ENCODE measurements at regions not wholly inside any gene's neighbourhood (a gene's known extent, or its start where the extent isn't known, plus 50 kb on each side); places are given as distances from the start of the nearest gene placed in this dataset.
"Not testable (repeated sequence)": the region's sequence is repeated elsewhere in the genome, so short reads cannot be mapped to it uniquely, and the experiment has no call there.

DNA sequence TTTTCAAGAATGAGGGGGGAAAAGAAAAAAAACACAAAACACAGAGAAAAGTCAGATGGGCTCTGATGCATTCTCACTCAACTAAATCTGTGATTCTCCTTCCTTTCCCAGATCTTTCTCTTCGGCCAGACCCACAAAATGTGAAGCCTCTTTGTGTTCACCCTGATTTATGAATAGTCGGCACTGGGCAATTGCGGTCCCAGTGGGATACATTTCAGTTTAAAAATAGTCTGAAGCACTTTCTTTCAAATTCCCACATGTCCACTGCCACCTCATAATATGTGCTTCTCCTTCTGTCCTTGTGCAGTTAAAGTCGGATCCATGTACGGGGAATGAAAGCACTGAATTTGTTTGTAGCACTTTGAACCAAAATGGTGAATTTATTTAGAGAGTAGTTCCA is 995.4 kb upstream of the WWC1 start:
- DNase-seq (no peak), FAIRE-seq (no peak), ATAC-seq (no peak)
- Histone ChIP-seq H3K9me3 (no peaks in the 10 kb centered on the region), H3K36me3 (no peaks in the 10 kb centered on the region), H3K27me3 (no peaks in the 10 kb centered on the region), H3K27ac (no peak overlapping the region), H3K4me1 (no peaks in the 10 kb centered on the region), H3K4me3 (no peak overlapping the region)
- intact Hi-C loops (cut with DNase I): no loop called here
- WGBS, 2 donors: 78 to 80% methylated on average over 5 of the region's 5 CpGs
- TF ChIP-seq CTCF (IDR thresholded peaks at IDR 0.05): no peak

- H3K4me1 ChIP-seq: no peaks in the 10 kb centered on the region
- no peak for TF ChIP-seq CTCF (IDR thresholded peaks at IDR 0.05)
- no peaks in the 10 kb centered on the region for H3K27me3 ChIP-seq
- no peaks in the 10 kb centered on the region for H3K9me3 ChIP-seq
- WGBS, 2 donors: 89 to 95% methylated on average over 1 of the region's 1 CpG
- intact Hi-C loops (cut with DNase I): no loop called here
- FAIRE-seq (no peak), ATAC-seq (no peak), DNase-seq (no peak)
- no peak overlapping the region for H3K4me3 ChIP-seq
- H3K27ac ChIP-seq: no peak overlapping the region
- H3K36me3 ChIP-seq: no peaks in the 10 kb centered on the region
Observed at GRCh38 chr5:167296661-167297060, 994.8 kb upstream of the WWC1 start.

- 85 to 90% methylated on average over 7 of the region's 7 CpGs for WGBS, 2 donors
- ATAC-seq; FAIRE-seq; H3K36me3 ChIP-seq; H3K9me3 ChIP-seq; intact Hi-C loops (cut with DNase I); H3K27ac ChIP-seq; DNase-seq; H3K4me3 ChIP-seq; H3K27me3 ChIP-seq; H3K4me1 ChIP-seq: not testable (repeated sequence)
Observed at GRCh38 chr5:167299861-167300260, 991.6 kb upstream of the WWC1 start.

GRCh38 chr5:167303582-167303981 is 987.9 kb upstream of the WWC1 start:
- intact Hi-C loops (cut with DNase I): no loop called here
- TF ChIP-seq CTCF (IDR thresholded peaks at IDR 0.05): no peak
- Histone ChIP-seq H3K9me3 (no peaks in the 10 kb centered on the region), H3K4me1 (no peaks in the 10 kb centered on the region), H3K27me3 (no peaks in the 10 kb centered on the region), H3K27ac (no peak overlapping the region), H3K4me3 (no peak overlapping the region), H3K36me3 (no peaks in the 10 kb centered on the region)
- FAIRE-seq (no peak), ATAC-seq (no peak), DNase-seq (no peak)
- 75 to 88% methylated on average over 3 of the region's 3 CpGs for WGBS, 2 donors

GRCh38 chr5:167304834-167305469 is 986.5 kb upstream of the WWC1 start:
- ATAC-seq: no peak
- H3K27me3 ChIP-seq: no peaks in the 10 kb centered on the region
- no peaks in the 10 kb centered on the region for H3K36me3 ChIP-seq
- no peak overlapping the region for H3K27ac ChIP-seq
- 45 to 49% methylated on average over 6 of the region's 6 CpGs for WGBS, 2 donors
- no peak overlapping the region for H3K4me3 ChIP-seq
- intact Hi-C loops (cut with DNase I): no loop called here
- H3K9me3 ChIP-seq: no peaks in the 10 kb centered on the region
- no peak for DNase-seq
- no peak for FAIRE-seq
- no peak for TF ChIP-seq CTCF (IDR thresholded peaks at IDR 0.05)
- H3K4me1 ChIP-seq: no peaks in the 10 kb centered on the region

Data from pancreas (tissue), 10 donors.